ENCODE measurements at regions not wholly inside any gene's neighbourhood (a gene's known extent, or its start where the extent isn't known, plus 50 kb on each side); places are given as distances from the start of the nearest gene placed in this dataset.

GRCh38 chr1:68551459-68551858 is 54.6 kb upstream of the DEPDC1 start:
- Histone ChIP-seq H3K4me2 (no peak overlapping the region), H3K4me3 (ENCODE audit: low read depth in 2 of 2, low read length in 1 of 2) (no peak overlapping the region), H2AFZ (ENCODE audit: low read depth) (no peak overlapping the region), H4K20me1 (ENCODE audit: insufficient read depth) (no peaks in the 10 kb centered on the region), H3K4me1 (ENCODE audit: control insufficient read depth in 1 of 2, insufficient read depth in 2 of 2, low read depth in 1 of 2, low read length in 1 of 2) (no peaks in the 10 kb centered on the region), H3K27ac (ENCODE audit: low read depth in 2 of 2, low read length in 1 of 2) (peak overlapping the region in 1 of 2 experiments; percentile 34; a peak in 1 of 4 replicates), H3K27me3 (ENCODE audit: insufficient read depth) (no peaks in the 10 kb centered on the region), H3K9ac (no peak overlapping the region), H3K9me3 (no peaks in the 10 kb centered on the region), H3K79me2 (ENCODE audit: insufficient read depth) (no peaks in the 10 kb centered on the region), H3F3A (replicated peaks; ENCODE audit: insufficient read depth) (peaks cover 7% of the 10 kb centered on the region), H3K36me3 (replicated peaks in 1 of 2; ENCODE audit: control insufficient read depth in 1 of 2, insufficient read depth in 2 of 2, low read length in 1 of 2) (no peaks in the 10 kb centered on the region), H3K9me2 (no peaks in the 10 kb centered on the region)
- POLR2A ChIA-PET = no interaction called here
- no peak for DNase-seq
- TF ChIP-seq CHD2 (IDR thresholded peaks at IDR 0.05; ENCODE audit: low read length, partially characterized antibody) (no peak), RXRA (IDR thresholded peaks at IDR 0.05; ENCODE audit: borderline replicate concordance, low read depth) (no peak), RFX5 (IDR thresholded peaks at IDR 0.05; ENCODE audit: low read length) (no peak), POLR2AphosphoS5 (IDR thresholded peaks at IDR 0.05; ENCODE audit: low read depth, low read length) (no peak), USF1 (IDR thresholded peaks at IDR 0.05; ENCODE audit: borderline replicate concordance, low read depth) (no peak)
- CTCF ChIA-PET = no interaction called here

- H3K4me1 ChIP-seq (ENCODE audit: control insufficient read depth in 1 of 2, insufficient read depth in 2 of 2, low read depth in 1 of 2, low read length in 1 of 2) = no peaks in the 10 kb centered on the region
Measured at GRCh38 chr1:68558321-68559026, 61.6 kb upstream of the DEPDC1 start.

More at GRCh38 chr1:68558321-68559026, 61.6 kb upstream of the DEPDC1 start:
- Histone ChIP-seq H3K4me3 (ENCODE audit: low read depth in 2 of 2, low read length in 1 of 2) (no peak overlapping the region), H3K9ac (no peak overlapping the region), H3K9me3 (no peaks in the 10 kb centered on the region), H3K27me3 (ENCODE audit: insufficient read depth) (no peaks in the 10 kb centered on the region), H2AFZ (ENCODE audit: low read depth) (no peak overlapping the region), H3K4me2 (no peak overlapping the region), H3K27ac (ENCODE audit: low read depth in 2 of 2, low read length in 1 of 2) (no peak overlapping the region), H3K36me3 (replicated peaks in 1 of 2; ENCODE audit: control insufficient read depth in 1 of 2, insufficient read depth in 2 of 2, low read length in 1 of 2) (no peaks in the 10 kb centered on the region), H3K79me2 (ENCODE audit: insufficient read depth) (no peaks in the 10 kb centered on the region), H3F3A (replicated peaks; ENCODE audit: insufficient read depth) (no peaks in the 10 kb centered on the region), H3K9me2 (no peaks in the 10 kb centered on the region), H4K20me1 (ENCODE audit: insufficient read depth) (no peaks in the 10 kb centered on the region)
- CTCF ChIA-PET = no interaction called here
- POLR2A ChIA-PET = no interaction called here
- 29% methylated on average over 4 of the region's 4 CpGs for WGBS (ENCODE audit: low lambda C conversion rate)
- no peak for DNase-seq
- TF ChIP-seq CTCF (IDR thresholded peaks at IDR 0.05) (no peak), ZBTB33 (IDR thresholded peaks at IDR 0.05; ENCODE audit: borderline replicate concordance, low read depth) (no peak), CHD2 (IDR thresholded peaks at IDR 0.05; ENCODE audit: low read length, partially characterized antibody) (no peak), MEF2A (IDR thresholded peaks at IDR 0.05; ENCODE audit: borderline replicate concordance, low read depth) (no peak), YY1 (IDR thresholded peaks at IDR 0.05; ENCODE audit: low read depth) (no peak), USF2 (IDR thresholded peaks at IDR 0.05; ENCODE audit: borderline replicate concordance, low read depth, low read length) (no peak), FOSL2 (IDR thresholded peaks at IDR 0.05; ENCODE audit: borderline replicate concordance, low read depth) (no peak), SIN3A (IDR thresholded peaks at IDR 0.05; ENCODE audit: borderline replicate concordance, low read depth, low read length) (no peak)

All from SK-N-SH (cell line).